Calu3 (cell line): ENCODE measurements at regions not wholly inside any gene's neighbourhood (a gene's known extent, or its start where the extent isn't known, plus 50 kb on each side); places are given as distances from the start of the nearest gene placed in this dataset.

Experiments
- BruUV-seq: library from RNA; stranded (reverse); fragments of 400-500 nt; replicated peaks from 2 replicates; lab custom pipeline; 2021; lab: Mats Ljungman, UMichigan
- CTCF ChIA-PET: fragments of 300-600 bp; sonication (Branson Sonifier 250); formaldehyde crosslinking; loops from one replicate; lab custom pipeline; 2022; ENCODE audit warnings: antibody characterized with exemption; lab: Charles Lee
- DNase-seq: peaks from one replicate; pipeline ENCODE4 v3.0.0; 2022
- H3K27ac Mint-ChIP-seq: one replicate; pipeline ENCODE4 v1.8.0; 2022; ENCODE audit warnings: mixed read lengths; ENCODE audit not compliant: unreplicated experiment
- H3K27me3 Mint-ChIP-seq: one replicate; pipeline ENCODE4 v1.8.0; 2022; ENCODE audit warnings: mixed read lengths; ENCODE audit not compliant: unreplicated experiment
- H3K36me3 Mint-ChIP-seq: one replicate; pipeline ENCODE4 v1.8.0; 2022; ENCODE audit warnings: mild to moderate bottlenecking, moderate library complexity, mixed read lengths; ENCODE audit not compliant: insufficient read depth, unreplicated experiment
- H3K4me1 Mint-ChIP-seq: one replicate; pipeline ENCODE4 v1.8.0; 2022; ENCODE audit warnings: mild to moderate bottlenecking, low read depth, mixed read lengths; ENCODE audit not compliant: unreplicated experiment
- H3K4me3 Mint-ChIP-seq: one replicate; pipeline ENCODE4 v1.8.0; 2022; ENCODE audit warnings: mild to moderate bottlenecking, low read depth, moderate library complexity, mixed read lengths; ENCODE audit not compliant: unreplicated experiment
- H3K9me3 Mint-ChIP-seq: one replicate; pipeline ENCODE4 v1.8.0; 2022; ENCODE audit warnings: low read depth, mixed read lengths; ENCODE audit not compliant: unreplicated experiment
- CTCF ChIP-seq: fragments of 200-600 bp; IDR thresholded peaks from one replicate; pipeline ENCODE4 v1.8.0; 2022; ENCODE audit warnings: antibody characterized with exemption; ENCODE audit not compliant: unreplicated experiment
- intact Hi-C: fragments of 100-400 bp; cut with micrococcal nuclease; formaldehyde crosslinking; loops from one replicate; pipeline ENCODE4 v1.10.0; 2022; ENCODE audit not compliant: unreplicated experiment

DNA sequence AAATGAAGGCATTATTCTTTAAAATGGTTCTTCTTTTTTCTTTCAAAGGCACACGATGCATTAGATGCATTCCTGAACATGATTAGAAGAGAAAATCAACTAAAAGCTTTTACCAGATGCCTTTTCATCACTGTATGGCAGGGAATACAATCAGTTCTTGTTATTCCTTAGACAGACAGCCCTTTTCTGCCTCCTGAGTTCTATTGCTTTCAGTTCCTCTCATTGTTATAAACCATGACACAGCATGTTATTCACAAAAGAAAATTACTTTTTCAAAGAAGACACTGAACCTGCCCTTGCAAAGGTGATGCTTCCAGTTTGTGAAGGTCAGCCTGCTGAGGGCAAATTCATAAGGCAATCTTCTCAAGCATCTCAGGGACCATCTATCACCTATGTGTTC lies 70.1 kb downstream of the FAM181B start:
- no peaks in the 10 kb centered on the region for H3K27me3 Mint-ChIP-seq
- peaks cover 3% of the 10 kb centered on the region for H3K9me3 Mint-ChIP-seq
- CTCF ChIA-PET: no interaction called here
- H3K4me1 Mint-ChIP-seq: no peaks in the 10 kb centered on the region
- no peaks in the 10 kb centered on the region for H3K36me3 Mint-ChIP-seq
- H3K27ac Mint-ChIP-seq: no peak overlapping the region
- DNase-seq: no peak
- H3K4me3 Mint-ChIP-seq: no peak overlapping the region
- intact Hi-C loops: no loop called here
- no peak for TF ChIP-seq CTCF
- BruUV-seq: no TSS peak

DNA sequence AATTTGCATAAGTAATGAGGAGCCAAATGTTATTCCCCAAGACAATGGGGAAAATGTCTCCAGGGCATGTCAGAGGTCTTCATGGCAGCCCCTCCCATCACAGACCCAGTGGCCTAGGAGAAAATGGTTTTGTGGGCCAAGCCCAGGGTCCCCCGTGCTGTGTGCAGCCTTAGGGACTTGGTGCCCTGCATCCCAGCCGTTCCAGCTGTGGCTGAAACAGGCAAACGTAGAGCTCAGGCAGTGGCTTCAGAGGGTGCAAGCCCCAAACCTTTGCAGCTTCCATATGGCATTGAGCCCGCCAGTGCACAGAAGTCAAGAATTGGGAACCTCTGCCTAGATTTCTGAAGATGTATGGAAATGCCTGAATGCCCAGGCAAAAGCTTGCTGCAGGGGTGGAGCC lies 79.9 kb downstream of the FAM181B start:
- no peak for TF ChIP-seq CTCF

GRCh38 chr11:82639251-82639650 lies 94.4 kb downstream of the FAM181B start:
- no peaks in the 10 kb centered on the region for H3K27me3 Mint-ChIP-seq
- no peak for TF ChIP-seq CTCF
- no peak for DNase-seq
- CTCF ChIA-PET: no interaction called here
- intact Hi-C loops: no loop called here
- no TSS peak for BruUV-seq
- H3K4me1 Mint-ChIP-seq: no peaks in the 10 kb centered on the region
- H3K36me3 Mint-ChIP-seq: no peaks in the 10 kb centered on the region
- H3K9me3 Mint-ChIP-seq: peaks cover 1% of the 10 kb centered on the region
- no peak overlapping the region for H3K4me3 Mint-ChIP-seq
- H3K27ac Mint-ChIP-seq: no peak overlapping the region

More for the DNA sequence above, 79.9 kb downstream of the FAM181B start:
- no peak overlapping the region for H3K27ac Mint-ChIP-seq
- H3K9me3 Mint-ChIP-seq: peaks cover 5% of the 10 kb centered on the region
- no TSS peak for BruUV-seq
- H3K4me1 Mint-ChIP-seq: no peaks in the 10 kb centered on the region
- DNase-seq: no peak
- CTCF ChIA-PET: no interaction called here
- H3K4me3 Mint-ChIP-seq: no peak overlapping the region
- intact Hi-C loops: no loop called here
- no peaks in the 10 kb centered on the region for H3K36me3 Mint-ChIP-seq
- H3K27me3 Mint-ChIP-seq: no peaks in the 10 kb centered on the region

- BruUV-seq: no TSS peak
- intact Hi-C loops: no loop called here
- DNase-seq: no peak
- H3K4me1 Mint-ChIP-seq: no peaks in the 10 kb centered on the region
- H3K27ac Mint-ChIP-seq: no peak overlapping the region
- H3K27me3 Mint-ChIP-seq: no peaks in the 10 kb centered on the region
- peaks cover 2% of the 10 kb centered on the region for H3K9me3 Mint-ChIP-seq
- H3K4me3 Mint-ChIP-seq: no peak overlapping the region
- no peak for TF ChIP-seq CTCF
- no peaks in the 10 kb centered on the region for H3K36me3 Mint-ChIP-seq
- CTCF ChIA-PET: no interaction called here
Measured at GRCh38 chr11:82636615-82637014, 97.0 kb downstream of the FAM181B start.

GRCh38 chr11:82634091-82634490 lies 99.6 kb downstream of the FAM181B start:
- DNase-seq: no peak
- H3K27me3 Mint-ChIP-seq: no peaks in the 10 kb centered on the region
- intact Hi-C loops: no loop called here
- BruUV-seq: no TSS peak
- no peak for TF ChIP-seq CTCF
- no peaks in the 10 kb centered on the region for H3K4me1 Mint-ChIP-seq
- no peaks in the 10 kb centered on the region for H3K36me3 Mint-ChIP-seq
- H3K27ac Mint-ChIP-seq: no peak overlapping the region
- CTCF ChIA-PET: no interaction called here
- H3K9me3 Mint-ChIP-seq: peaks cover 2% of the 10 kb centered on the region
- H3K4me3 Mint-ChIP-seq: no peak overlapping the region
